CD8-positive, alpha-beta memory T cell (primary cell): ENCODE measurements at regions not wholly inside any gene's neighbourhood (a gene's known extent, or its start where the extent isn't known, plus 50 kb on each side); places are given as distances from the start of the nearest gene placed in this dataset.

Experiments used
- CTCF ChIA-PET: fragments of 350-600 bp; sonication (Branson Sonifier 250); formaldehyde crosslinking; loops from one replicate; lab custom pipeline; 2021; ENCODE audit warnings: antibody characterized with exemption; lab: Charles Lee
- POLR2A ChIA-PET: fragments of 350-600 bp; sonication (Branson Sonifier 250); formaldehyde crosslinking; loops from one replicate; lab custom pipeline; 2021; ENCODE audit warnings: antibody characterized with exemption; lab: Charles Lee
- DNase-seq, 5 donors: peaks; one replicate each; pipeline versions ENCODE4 v3.0.0 to v3.0.0-alpha.2; 2020 to 2022; ENCODE audit warnings: mixed read lengths in 1 of 5
- H3K27ac ChIP-seq: one replicate; pipeline ENCODE4 v1.7.0; 2013; ENCODE audit warnings: low read depth, mild to moderate bottlenecking, low read length, moderate library complexity
- H3K27me3 ChIP-seq: 2 replicates; pipeline ENCODE4 v1.7.0; 2013; ENCODE audit warnings: low read length, mild to moderate bottlenecking; ENCODE audit not compliant: insufficient read depth, poor library complexity, severe bottlenecking
- H3K36me3 ChIP-seq: 2 replicates; pipeline ENCODE4 v1.7.0; 2013; ENCODE audit warnings: mild to moderate bottlenecking, low read length, moderate library complexity; ENCODE audit not compliant: insufficient read depth
- H3K4me1 ChIP-seq: 2 replicates; pipeline ENCODE4 v1.7.0; 2013; ENCODE audit warnings: mild to moderate bottlenecking, low read length, moderate library complexity; ENCODE audit not compliant: insufficient read depth
- H3K4me3 ChIP-seq: 2 replicates; pipeline ENCODE4 v1.7.0; 2013; ENCODE audit warnings: mild to moderate bottlenecking, low read length
- H3K9me3 ChIP-seq: 2 replicates; pipeline ENCODE4 v1.7.0; 2013; ENCODE audit warnings: mild to moderate bottlenecking, low read length
- H3K27ac Mint-ChIP-seq, 8 donors: one replicate each; pipeline ENCODE4 v1.8.0; 2020 to 2021; ENCODE audit warnings: mixed read lengths in 8 of 8, mild to moderate bottlenecking in 6 of 8, inconsistent platforms in 3 of 8, moderate library complexity in 3 of 8
- H3K27me3 Mint-ChIP-seq, 2 donors: one replicate each; pipeline ENCODE4 v1.8.0; 2020 to 2021; ENCODE audit warnings: mixed read lengths in 2 of 2, mild to moderate bottlenecking in 1 of 2, moderate library complexity in 1 of 2
- H3K36me3 Mint-ChIP-seq, 3 donors: one replicate each; pipeline ENCODE4 v1.8.0; 2020 to 2021; ENCODE audit warnings: mixed read lengths in 3 of 3, inconsistent platforms in 1 of 3, mild to moderate bottlenecking in 1 of 3
- H3K4me1 Mint-ChIP-seq, 3 donors: one replicate each; pipeline ENCODE4 v1.8.0; 2020 to 2021; ENCODE audit warnings: mixed read lengths in 3 of 3, inconsistent platforms in 1 of 3, mild to moderate bottlenecking in 1 of 3
- H3K4me3 Mint-ChIP-seq, 7 donors: one replicate each; pipeline ENCODE4 v1.8.0; 2020 to 2021; ENCODE audit warnings: mixed read lengths in 7 of 7, mild to moderate bottlenecking in 6 of 7, moderate library complexity in 4 of 7, inconsistent platforms in 2 of 7
- H3K9me3 Mint-ChIP-seq, 5 donors: one replicate each; pipeline ENCODE4 v1.8.0; 2020 to 2022; ENCODE audit warnings: mixed read lengths in 5 of 5, mild to moderate bottlenecking in 3 of 5, moderate library complexity in 2 of 5, inconsistent platforms in 1 of 5

DNA sequence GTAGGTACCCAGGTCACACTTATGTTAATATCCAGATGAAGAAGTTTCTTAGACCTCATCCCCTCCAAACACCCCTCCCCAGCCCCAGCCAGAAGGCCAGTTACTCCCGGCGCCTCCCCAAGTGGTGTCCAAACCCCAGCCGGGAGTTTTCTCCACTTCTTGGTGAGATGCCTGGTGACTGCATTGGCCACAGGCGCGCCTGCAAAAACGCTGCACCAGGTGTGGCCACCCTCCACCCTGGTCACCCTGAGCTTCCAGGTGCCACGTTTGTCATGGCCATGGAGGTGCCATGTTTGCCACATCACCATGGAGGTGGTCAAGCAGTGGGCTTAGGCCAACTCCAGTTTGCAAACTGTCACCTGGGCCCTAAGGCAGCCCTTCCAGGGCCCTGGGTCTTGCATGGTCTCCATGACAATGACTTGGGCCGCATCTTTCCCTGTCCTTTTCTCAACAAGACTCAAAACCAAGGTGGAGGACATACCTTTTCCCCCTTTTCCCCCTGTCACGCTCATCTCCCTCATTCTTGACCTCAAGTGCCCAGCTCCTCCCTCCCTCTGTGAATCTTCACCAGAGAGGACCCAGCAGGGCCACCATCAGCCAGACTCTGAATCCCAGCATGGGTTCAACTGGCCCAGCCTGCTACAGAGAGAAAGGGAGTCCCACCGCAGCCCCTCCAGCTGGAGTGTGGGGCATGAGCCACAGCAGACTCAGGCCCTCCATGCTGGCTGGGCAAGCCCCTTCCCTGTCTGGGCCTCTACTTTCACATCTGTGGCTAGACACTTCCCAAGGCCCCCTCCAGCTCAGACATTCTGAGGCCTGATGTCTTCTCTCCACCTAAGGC, 125.9 kb upstream of the ZBTB40 start:
- Mint-ChIP-seq H3K4me1 (no peaks in the 10 kb centered on the region), H3K9me3 (no peaks in the 10 kb centered on the region), H3K27me3 (peaks cover 0 to 13% of the 10 kb centered on the region in 2 donors), H3K36me3 (no peaks in the 10 kb centered on the region), H3K27ac (no peak overlapping the region), H3K4me3 (no peak overlapping the region)
- POLR2A ChIA-PET, result no interaction called here
- H3K27me3 ChIP-seq, result no peaks in the 10 kb centered on the region
- H3K36me3 ChIP-seq, result no peaks in the 10 kb centered on the region
- no peak overlapping the region for H3K27ac ChIP-seq
- CTCF ChIA-PET, result no interaction called here
- no peak overlapping the region for H3K4me3 ChIP-seq
- H3K9me3 ChIP-seq, result no peaks in the 10 kb centered on the region
- no peaks in the 10 kb centered on the region for H3K4me1 ChIP-seq
- no peak for DNase-seq

DNA sequence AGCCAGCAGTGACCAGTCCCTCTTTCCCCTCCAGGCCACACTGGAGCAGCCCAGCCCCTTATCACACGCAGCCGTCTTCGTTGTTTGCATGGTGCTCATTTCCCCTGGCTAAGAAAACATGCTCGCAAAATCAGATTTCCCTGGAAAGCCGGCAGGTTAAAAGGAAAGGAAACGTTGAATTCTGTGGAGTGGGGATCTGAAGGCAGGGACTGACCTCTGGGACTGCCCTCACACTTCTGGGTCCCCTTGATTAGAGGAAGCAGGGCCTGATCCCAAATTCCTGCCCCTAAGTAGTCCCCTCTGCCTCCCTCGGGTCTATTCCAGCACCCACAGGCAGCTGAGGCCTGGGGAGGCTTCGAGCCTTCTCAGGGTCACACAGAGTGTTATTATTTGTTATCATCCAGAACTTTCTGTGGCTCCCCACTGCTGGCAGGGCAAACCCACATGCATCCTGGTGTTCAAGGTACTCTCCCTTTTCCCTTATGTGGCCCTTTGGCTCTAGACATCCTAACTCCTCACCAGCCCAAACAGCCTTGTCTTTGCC, 125.2 kb upstream of the ZBTB40 start:
- ChIA-PET POLR2A (no interaction called here), CTCF (no interaction called here)
- Mint-ChIP-seq H3K27me3 (peaks cover 1 to 15% of the 10 kb centered on the region in 2 donors), H3K36me3 (no peaks in the 10 kb centered on the region), H3K4me1 (no peaks in the 10 kb centered on the region), H3K27ac (no peak overlapping the region), H3K4me3 (no peak overlapping the region), H3K9me3 (no peaks in the 10 kb centered on the region)
- Histone ChIP-seq H3K27ac (no peak overlapping the region), H3K27me3 (no peaks in the 10 kb centered on the region), H3K4me1 (no peaks in the 10 kb centered on the region), H3K9me3 (no peaks in the 10 kb centered on the region), H3K36me3 (no peaks in the 10 kb centered on the region), H3K4me3 (no peak overlapping the region)
- DNase-seq, result no peak

DNA sequence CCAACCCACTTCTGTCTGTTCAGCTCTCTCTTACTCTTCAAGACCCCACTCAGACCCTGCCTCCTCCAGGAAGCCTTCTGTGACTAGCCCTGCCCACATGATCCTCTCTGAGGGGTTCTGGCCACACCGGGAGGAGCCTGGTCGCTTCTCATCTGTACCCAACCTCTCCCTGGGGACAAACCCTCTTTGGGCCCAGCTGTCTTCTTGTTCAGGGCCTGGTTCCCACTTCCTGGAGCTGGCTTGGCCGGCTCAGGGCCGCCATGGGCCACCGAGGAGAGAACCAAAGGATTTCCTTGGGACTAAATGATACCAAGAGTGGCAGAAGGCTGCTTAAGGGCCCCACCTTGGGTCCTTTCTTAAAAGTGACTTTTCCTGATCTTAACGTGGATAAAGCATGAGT, 124.7 kb upstream of the ZBTB40 start:
- ChIA-PET POLR2A (no interaction called here), CTCF (no interaction called here)
- no peaks in the 10 kb centered on the region for H3K4me1 ChIP-seq
- H3K36me3 ChIP-seq, result no peaks in the 10 kb centered on the region
- H3K9me3 ChIP-seq, result no peaks in the 10 kb centered on the region
- Mint-ChIP-seq H3K4me3 (no peak overlapping the region), H3K4me1 (no peaks in the 10 kb centered on the region), H3K36me3 (no peaks in the 10 kb centered on the region), H3K9me3 (no peaks in the 10 kb centered on the region), H3K27ac (no peak overlapping the region), H3K27me3 (peaks cover 4 to 17% of the 10 kb centered on the region in 2 donors)
- no peaks in the 10 kb centered on the region for H3K27me3 ChIP-seq
- DNase-seq, result no peak
- H3K27ac ChIP-seq, result no peak overlapping the region
- no peak overlapping the region for H3K4me3 ChIP-seq

GRCh38 chr1:22327411-22327810, 124.2 kb upstream of the ZBTB40 start:
- ChIA-PET CTCF (no interaction called here), POLR2A (no interaction called here)
- Mint-ChIP-seq H3K36me3 (no peaks in the 10 kb centered on the region), H3K27me3 (peaks cover 4 to 17% of the 10 kb centered on the region in 2 donors), H3K4me1 (no peaks in the 10 kb centered on the region), H3K9me3 (no peaks in the 10 kb centered on the region), H3K27ac (no peak overlapping the region), H3K4me3 (no peak overlapping the region)
- Histone ChIP-seq H3K4me3 (no peak overlapping the region), H3K9me3 (no peaks in the 10 kb centered on the region), H3K36me3 (no peaks in the 10 kb centered on the region), H3K27me3 (no peaks in the 10 kb centered on the region), H3K4me1 (no peaks in the 10 kb centered on the region), H3K27ac (no peak overlapping the region)
- no peak for DNase-seq

DNA sequence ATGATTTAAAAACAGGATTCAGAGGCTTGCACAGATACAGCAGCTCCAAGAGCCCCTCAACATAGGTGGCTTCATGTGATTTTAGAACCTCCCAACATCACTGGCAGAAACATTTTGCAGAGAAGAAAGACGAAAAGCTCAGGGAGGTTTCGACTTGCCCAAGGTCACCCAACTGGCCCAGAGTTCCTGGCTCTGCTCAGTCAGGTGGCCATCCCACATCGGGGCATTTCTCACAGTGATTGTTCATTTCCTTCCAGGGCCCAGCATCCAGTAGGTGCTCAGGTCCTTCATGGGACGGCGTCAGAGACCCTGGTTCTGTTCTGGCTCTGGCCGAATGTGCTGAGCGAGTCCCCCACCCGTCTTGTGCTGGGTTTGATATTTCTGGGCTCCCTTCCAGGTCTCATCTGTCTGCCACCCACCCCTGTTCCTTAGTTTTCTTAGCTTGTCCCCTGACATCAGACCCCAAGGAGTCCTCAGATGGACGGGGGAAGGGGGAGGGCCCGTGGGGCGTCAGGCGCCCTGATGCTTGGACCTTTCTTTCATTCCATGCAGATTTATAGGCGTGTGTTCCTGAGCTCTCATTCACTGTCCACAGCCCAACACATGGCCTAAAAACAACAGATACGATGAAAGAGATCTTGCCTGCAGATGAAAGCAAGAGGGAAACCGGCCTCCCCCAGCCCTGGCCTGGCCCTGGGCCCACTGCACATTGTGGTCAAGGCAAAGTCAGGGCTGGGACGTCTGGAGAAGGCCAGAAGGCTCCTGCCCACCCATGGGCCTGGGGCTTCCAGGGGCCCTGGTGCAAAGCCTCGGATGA, 123.1 kb upstream of the ZBTB40 start:
- Histone ChIP-seq H3K27ac (no peak overlapping the region), H3K36me3 (no peaks in the 10 kb centered on the region), H3K4me3 (no peak overlapping the region), H3K4me1 (no peaks in the 10 kb centered on the region), H3K9me3 (no peaks in the 10 kb centered on the region), H3K27me3 (no peaks in the 10 kb centered on the region)
- POLR2A ChIA-PET, result no interaction called here
- CTCF ChIA-PET, result no interaction called here
- no peaks in the 10 kb centered on the region for H3K9me3 Mint-ChIP-seq
- H3K36me3 Mint-ChIP-seq, result no peaks in the 10 kb centered on the region
- no peak overlapping the region for H3K4me3 Mint-ChIP-seq
- no peak overlapping the region for H3K27ac Mint-ChIP-seq
- H3K27me3 Mint-ChIP-seq, result peaks cover 4 to 28% of the 10 kb centered on the region in 2 donors
- DNase-seq, result no peak
- no peaks in the 10 kb centered on the region for H3K4me1 Mint-ChIP-seq

GRCh38 chr1:22329148-22329515, 122.5 kb upstream of the ZBTB40 start:
- H3K36me3 ChIP-seq, result no peaks in the 10 kb centered on the region
- no peaks in the 10 kb centered on the region for H3K27me3 ChIP-seq
- H3K4me3 ChIP-seq, result no peak overlapping the region
- Mint-ChIP-seq H3K4me1 (no peaks in the 10 kb centered on the region), H3K36me3 (no peaks in the 10 kb centered on the region), H3K27me3 (peaks cover 4 to 31% of the 10 kb centered on the region in 2 donors), H3K27ac (no peak overlapping the region), H3K4me3 (no peak overlapping the region), H3K9me3 (no peaks in the 10 kb centered on the region)
- ChIA-PET POLR2A (no interaction called here), CTCF (no interaction called here)
- H3K9me3 ChIP-seq, result no peaks in the 10 kb centered on the region
- no peak overlapping the region for H3K27ac ChIP-seq
- no peaks in the 10 kb centered on the region for H3K4me1 ChIP-seq
- DNase-seq, result no peak

DNA sequence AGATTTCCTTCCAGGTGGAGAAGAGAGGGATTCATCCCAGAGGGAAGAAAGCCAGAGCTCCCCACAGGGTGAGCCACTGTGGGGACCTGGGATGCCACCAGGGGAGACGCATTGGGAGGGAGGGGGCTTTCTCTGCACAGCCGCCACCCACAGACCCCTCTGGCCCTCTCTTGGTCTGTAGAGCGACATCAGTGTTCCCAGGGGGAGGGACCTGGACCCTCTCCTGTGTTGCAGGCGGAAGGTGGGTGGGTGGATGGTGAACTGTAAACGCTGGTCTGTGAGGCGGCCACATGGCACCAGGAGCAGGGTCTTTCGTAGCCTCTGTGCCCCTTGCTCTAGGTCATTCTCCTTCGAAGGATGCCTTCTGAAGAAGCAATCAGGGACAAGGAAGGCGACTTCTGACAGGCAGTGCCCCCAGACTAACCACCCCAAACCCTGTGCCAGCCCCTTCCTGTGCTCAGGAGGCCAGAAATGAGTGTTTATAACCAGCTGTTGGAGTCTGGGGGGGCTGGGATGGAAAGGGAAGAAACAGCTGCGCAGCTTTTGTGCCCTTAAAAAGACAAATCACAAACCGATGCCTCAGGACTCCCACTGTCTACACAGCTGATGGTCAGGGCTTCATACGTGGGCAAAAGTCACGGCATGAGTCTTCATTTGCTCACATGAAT, 121.4 kb upstream of the ZBTB40 start:
- Histone ChIP-seq H3K4me3 (no peak overlapping the region), H3K9me3 (no peaks in the 10 kb centered on the region), H3K27ac (no peak overlapping the region), H3K36me3 (no peaks in the 10 kb centered on the region), H3K27me3 (no peaks in the 10 kb centered on the region), H3K4me1 (no peaks in the 10 kb centered on the region)
- H3K27me3 Mint-ChIP-seq, result peaks cover 8 to 40% of the 10 kb centered on the region in 2 donors
- H3K36me3 Mint-ChIP-seq, result no peaks in the 10 kb centered on the region
- H3K9me3 Mint-ChIP-seq, result no peaks in the 10 kb centered on the region
- ChIA-PET CTCF (no interaction called here), POLR2A (no interaction called here)
- H3K4me1 Mint-ChIP-seq, result no peaks in the 10 kb centered on the region
- no peak for DNase-seq
- no peak overlapping the region for H3K27ac Mint-ChIP-seq
- H3K4me3 Mint-ChIP-seq, result no peak overlapping the region

GRCh38 chr1:22330760-22331119, 120.9 kb upstream of the ZBTB40 start:
- Mint-ChIP-seq H3K36me3 (no peaks in the 10 kb centered on the region), H3K27ac (no peak overlapping the region), H3K4me1 (no peaks in the 10 kb centered on the region), H3K4me3 (no peak overlapping the region), H3K9me3 (no peaks in the 10 kb centered on the region), H3K27me3 (peaks cover 8 to 39% of the 10 kb centered on the region in 2 donors)
- H3K27me3 ChIP-seq, result no peaks in the 10 kb centered on the region
- DNase-seq, result no peak
- H3K9me3 ChIP-seq, result no peaks in the 10 kb centered on the region
- H3K36me3 ChIP-seq, result no peaks in the 10 kb centered on the region
- H3K4me1 ChIP-seq, result no peaks in the 10 kb centered on the region
- ChIA-PET POLR2A (no interaction called here), CTCF (no interaction called here)
- no peak overlapping the region for H3K27ac ChIP-seq
- no peak overlapping the region for H3K4me3 ChIP-seq
